DMS79 (cell line): ENCODE measurements at regions not wholly inside any gene's neighbourhood (a gene's known extent, or its start where the extent isn't known, plus 50 kb on each side); places are given as distances from the start of the nearest gene placed in this dataset.
A peak's percentile ranks its signal among the peaks of the same experiment; 100 is the strongest.
"Not testable (repeated sequence)": the region's sequence is repeated elsewhere in the genome, so short reads cannot be mapped to it uniquely, and the experiment has no call there.

Experiments used
- DNase-seq: peaks from one replicate; lab custom pipeline; 2025; lab: John Stamatoyannopoulos, UW

GRCh38 chr14:25699981-25700380 lies 650.0 kb upstream of the STXBP6 start:
- no peak for DNase-seq

- DNase-seq: no peak
Observed at GRCh38 chr14:25698111-25698510, 648.2 kb upstream of the STXBP6 start.

- DNase-seq: no peak
Observed at GRCh38 chr14:25696176-25696575, 646.2 kb upstream of the STXBP6 start.

- no peak for DNase-seq
Observed at GRCh38 chr14:25685004-25685403, 635.1 kb upstream of the STXBP6 start.

GRCh38 chr14:25680934-25681333 lies 631.0 kb upstream of the STXBP6 start:
- DNase-seq: no peak

- not testable (repeated sequence) for DNase-seq
Observed at GRCh38 chr14:25680511-25680910, 630.6 kb upstream of the STXBP6 start.

GRCh38 chr14:25677111-25677510 lies 627.2 kb upstream of the STXBP6 start:
- no peak for DNase-seq

GRCh38 chr14:25667387-25667786 lies 617.4 kb upstream of the STXBP6 start:
- DNase-seq: no peak

GRCh38 chr14:25666877-25667276 lies 616.9 kb upstream of the STXBP6 start:
- no peak for DNase-seq

- DNase-seq: peak; percentile 95
Observed at GRCh38 chr14:25658988-25659387, 609.0 kb upstream of the STXBP6 start.

- DNase-seq: no peak
Observed at GRCh38 chr14:25630447-25630846, 580.5 kb upstream of the STXBP6 start.

GRCh38 chr14:25628978-25629377 lies 579.0 kb upstream of the STXBP6 start:
- DNase-seq: no peak

GRCh38 chr14:25628390-25628789 lies 578.4 kb upstream of the STXBP6 start:
- no peak for DNase-seq

GRCh38 chr14:25626986-25627385 lies 577.0 kb upstream of the STXBP6 start:
- no peak for DNase-seq

GRCh38 chr14:25622763-25623162 lies 572.8 kb upstream of the STXBP6 start:
- peak; percentile 66 for DNase-seq

GRCh38 chr14:25620515-25620914 lies 570.6 kb upstream of the STXBP6 start:
- DNase-seq: no peak

- DNase-seq: no peak
Observed at GRCh38 chr14:25615174-25615573, 565.2 kb upstream of the STXBP6 start.

- DNase-seq: no peak
Observed at GRCh38 chr14:25607192-25607591, 557.2 kb upstream of the STXBP6 start.

GRCh38 chr14:25602106-25602505 lies 552.2 kb upstream of the STXBP6 start:
- DNase-seq: no peak

GRCh38 chr14:25588751-25589150 lies 538.8 kb upstream of the STXBP6 start:
- DNase-seq: no peak

- DNase-seq: no peak
Observed at GRCh38 chr14:25574628-25575325, 524.8 kb upstream of the STXBP6 start.

- peak; percentile 97 for DNase-seq
Observed at GRCh38 chr14:25570483-25570882, 520.5 kb upstream of the STXBP6 start.

- no peak for DNase-seq
Observed at GRCh38 chr14:25557466-25557865, 507.5 kb upstream of the STXBP6 start.

- DNase-seq: no peak
Observed at GRCh38 chr14:25552826-25553225, 502.9 kb upstream of the STXBP6 start.
